Gastrocnemius medialis (tissue), 4 donors: ENCODE measurements at regions not wholly inside any gene's neighbourhood (a gene's known extent, or its start where the extent isn't known, plus 50 kb on each side); places are given as distances from the start of the nearest gene placed in this dataset.

Experiments
- ATAC-seq, 2 donors: fragments of 150-250 bp; one replicate each; pipeline ENCODE4 v1.9.1; 2016
- DNase-seq, 2 donors: peaks; one replicate each; pipeline ENCODE4 v3.0.0-alpha.2; 2019
- H3K27ac ChIP-seq, 4 donors: fragments of 200-600 bp; sonication (generic); 1 replicate in 1 of 4; 2 replicates in 3 of 4; pipeline ENCODE4 v1.5.1; 2016 to 2018; ENCODE audit warnings: mild to moderate bottlenecking in 2 of 4, moderate library complexity in 1 of 4
- H3K27me3 ChIP-seq, 3 donors: fragments of 200-600 bp; sonication (generic) in 2 of 3; 1 replicate in 1 of 3; 2 replicates in 2 of 3; pipeline versions ENCODE4 v1.5.1 to v1.6.0; 2016 to 2019; ENCODE audit warnings: mild to moderate bottlenecking in 1 of 3, moderate library complexity in 1 of 3
- H3K36me3 ChIP-seq, 2 donors: fragments of 200-600 bp; sonication (generic) in 1 of 2; one replicate each; pipeline ENCODE4 v1.5.1; 2017 to 2018
- H3K4me1 ChIP-seq, 2 donors: fragments of 200-600 bp; sonication (generic) in 1 of 2; one replicate each; pipeline ENCODE4 v1.5.1; 2016 to 2017; ENCODE audit warnings: mild to moderate bottlenecking in 2 of 2
- H3K4me3 ChIP-seq, 4 donors: fragments of 200-600 bp; sonication (generic) in 3 of 4; 1 replicate in 1 of 4; 2 replicates in 3 of 4; pipeline ENCODE4 v1.5.1; 2016 to 2019; ENCODE audit warnings: mild to moderate bottlenecking in 2 of 4
- H3K9me3 ChIP-seq, 3 donors: fragments of 200-600 bp; sonication (generic) in 2 of 3; 1 replicate in 1 of 3; 2 replicates in 2 of 3; pipeline ENCODE4 v1.5.1; 2016 to 2019
- POLR2A ChIP-seq, 2 donors: fragments of 450-650 bp; IDR thresholded peaks; one replicate each; pipeline ENCODE4 v1.6.1; 2017; ENCODE audit warnings: antibody characterized with exemption in 2 of 2, mild to moderate bottlenecking in 2 of 2, moderate library complexity in 2 of 2
- in situ Hi-C, 4 donors: fragments of 200-750 bp; cut with MboI; loops; one replicate each; pipeline versions ENCODE4 v1.15.0 to v1.8.0; 2017; ENCODE audit warnings: low sequenced_read_pairs in 4 of 4
- intact Hi-C: fragments of 100-400 bp; cut with DNase I; formaldehyde crosslinking; loops from one replicate; pipeline ENCODE4 v1.15.1; 2023; ENCODE audit warnings: low total_unique reads
- TF ChIP-seq, protein P1 (sequence below), 5 experiments: fragments of 450-650 bp in 3 of 5; fragments of 200-600 bp in 2 of 5; sonication (generic) in 2 of 5; IDR thresholded peaks in 4 of 5; conservative IDR thresholded peaks in 1 of 5; 1 replicate in 4 of 5; 2 replicates in 1 of 5; pipeline ENCODE4 v1.5.1; 2016 to 2019; ENCODE audit warnings: antibody characterized with exemption in 5 of 5, mild to moderate bottlenecking in 3 of 5, moderate library complexity in 3 of 5

DNA sequence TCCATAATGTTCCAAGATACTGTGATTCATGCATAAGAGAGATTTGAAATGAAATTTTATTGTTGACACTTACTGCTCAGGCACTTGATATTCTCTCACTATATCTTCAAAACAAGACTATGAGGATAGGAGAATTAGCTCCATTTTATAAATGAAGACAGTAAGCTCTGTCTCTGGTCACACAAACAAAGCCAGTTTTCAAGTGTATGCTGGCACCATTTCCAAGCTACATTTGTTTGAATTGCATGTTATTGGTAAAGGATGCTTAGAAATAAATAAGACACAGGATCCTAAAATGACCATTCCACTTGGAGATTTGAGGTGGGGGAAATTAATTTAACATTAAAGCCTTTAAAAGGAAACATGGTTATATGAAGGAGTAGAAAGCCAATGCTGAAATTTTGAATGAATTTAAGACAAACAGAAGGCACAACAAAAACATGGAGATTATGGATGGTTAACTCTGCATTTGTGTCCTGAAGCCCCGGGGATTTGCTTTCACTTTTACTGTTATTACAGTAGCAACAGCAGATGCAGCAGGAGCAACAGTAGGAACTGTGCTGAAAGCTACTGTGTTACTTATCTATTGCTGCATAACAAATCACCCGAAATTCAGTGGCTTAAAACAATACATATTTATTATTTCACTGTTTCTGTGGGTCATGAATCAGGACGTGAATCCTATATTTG is 79.7 kb upstream of the ASTN2 start:
- Histone ChIP-seq H3K9me3 (no peaks in the 10 kb centered on the region), H3K4me3 (no peak overlapping the region), H3K4me1 (no peaks in the 10 kb centered on the region), H3K27me3 (no peaks in the 10 kb centered on the region), H3K36me3 (no peaks in the 10 kb centered on the region), H3K27ac (no peak overlapping the region)
- in situ Hi-C loops: no loop called here
- no peak for DNase-seq
- intact Hi-C loops: no loop called here
- TF ChIP-seq, protein P1, sequence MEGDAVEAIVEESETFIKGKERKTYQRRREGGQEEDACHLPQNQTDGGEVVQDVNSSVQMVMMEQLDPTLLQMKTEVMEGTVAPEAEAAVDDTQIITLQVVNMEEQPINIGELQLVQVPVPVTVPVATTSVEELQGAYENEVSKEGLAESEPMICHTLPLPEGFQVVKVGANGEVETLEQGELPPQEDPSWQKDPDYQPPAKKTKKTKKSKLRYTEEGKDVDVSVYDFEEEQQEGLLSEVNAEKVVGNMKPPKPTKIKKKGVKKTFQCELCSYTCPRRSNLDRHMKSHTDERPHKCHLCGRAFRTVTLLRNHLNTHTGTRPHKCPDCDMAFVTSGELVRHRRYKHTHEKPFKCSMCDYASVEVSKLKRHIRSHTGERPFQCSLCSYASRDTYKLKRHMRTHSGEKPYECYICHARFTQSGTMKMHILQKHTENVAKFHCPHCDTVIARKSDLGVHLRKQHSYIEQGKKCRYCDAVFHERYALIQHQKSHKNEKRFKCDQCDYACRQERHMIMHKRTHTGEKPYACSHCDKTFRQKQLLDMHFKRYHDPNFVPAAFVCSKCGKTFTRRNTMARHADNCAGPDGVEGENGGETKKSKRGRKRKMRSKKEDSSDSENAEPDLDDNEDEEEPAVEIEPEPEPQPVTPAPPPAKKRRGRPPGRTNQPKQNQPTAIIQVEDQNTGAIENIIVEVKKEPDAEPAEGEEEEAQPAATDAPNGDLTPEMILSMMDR (IDR thresholded peaks at IDR 0.05 in 4 of 5, conservative IDR thresholded peaks at IDR 0.05 in 1 of 5): no peak
- TF ChIP-seq POLR2A (IDR thresholded peaks at IDR 0.05): no peak
- ATAC-seq: no peak

DNA sequence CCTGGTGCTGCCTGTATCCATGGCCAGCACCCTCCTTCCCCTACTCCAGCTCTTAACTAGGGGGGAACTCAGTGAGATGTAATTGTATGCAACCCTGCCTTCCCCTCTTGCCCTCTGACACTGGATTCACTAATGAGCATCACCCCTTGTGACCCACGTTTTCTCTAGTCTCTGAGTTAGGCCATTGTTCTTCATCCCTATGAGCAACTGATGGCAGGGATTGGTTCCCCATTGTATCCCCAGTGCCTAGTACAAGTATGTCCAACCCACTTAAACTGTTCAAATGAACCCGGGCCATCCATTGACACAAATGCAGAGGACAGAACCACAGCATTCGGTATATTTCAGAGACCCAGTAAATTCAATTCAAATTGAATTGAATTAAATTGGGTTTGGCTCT is 77.6 kb upstream of the ASTN2 start:
- Histone ChIP-seq H3K36me3 (no peaks in the 10 kb centered on the region), H3K4me3 (no peak overlapping the region), H3K27ac (no peak overlapping the region), H3K27me3 (no peaks in the 10 kb centered on the region), H3K9me3 (no peaks in the 10 kb centered on the region), H3K4me1 (no peaks in the 10 kb centered on the region)
- in situ Hi-C loops: no loop called here
- ATAC-seq: no peak
- TF ChIP-seq, protein P1 (IDR thresholded peaks at IDR 0.05 in 4 of 5, conservative IDR thresholded peaks at IDR 0.05 in 1 of 5): no peak
- no peak for TF ChIP-seq POLR2A (IDR thresholded peaks at IDR 0.05)
- DNase-seq: no peak
- intact Hi-C loops: no loop called here

DNA sequence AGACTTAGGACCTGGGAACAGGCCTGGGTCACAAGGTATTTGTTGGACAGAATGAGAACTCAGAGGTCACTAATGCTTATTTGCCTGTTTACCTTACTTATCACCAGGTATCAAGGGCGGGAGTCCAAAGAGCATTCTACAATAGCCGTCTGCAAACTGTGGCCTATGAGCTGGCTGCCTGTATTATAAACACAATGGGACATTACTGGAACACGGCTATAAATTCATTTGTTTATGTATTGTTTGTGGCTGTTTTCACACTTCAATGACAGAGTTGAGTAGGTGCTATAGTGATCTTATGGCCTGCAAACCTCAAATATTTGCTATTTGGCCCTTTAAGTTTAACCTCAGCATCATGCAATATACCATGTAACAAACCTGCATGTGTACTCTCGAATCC is 76.6 kb upstream of the ASTN2 start:
- Histone ChIP-seq H3K4me3 (no peak overlapping the region), H3K27me3 (no peaks in the 10 kb centered on the region), H3K4me1 (no peaks in the 10 kb centered on the region), H3K9me3 (no peaks in the 10 kb centered on the region), H3K27ac (no peak overlapping the region), H3K36me3 (no peaks in the 10 kb centered on the region)
- TF ChIP-seq POLR2A (IDR thresholded peaks at IDR 0.05): no peak
- no peak for DNase-seq
- intact Hi-C loops (no loop called here), in situ Hi-C loops (no loop called here)
- ATAC-seq: no peak

DNA sequence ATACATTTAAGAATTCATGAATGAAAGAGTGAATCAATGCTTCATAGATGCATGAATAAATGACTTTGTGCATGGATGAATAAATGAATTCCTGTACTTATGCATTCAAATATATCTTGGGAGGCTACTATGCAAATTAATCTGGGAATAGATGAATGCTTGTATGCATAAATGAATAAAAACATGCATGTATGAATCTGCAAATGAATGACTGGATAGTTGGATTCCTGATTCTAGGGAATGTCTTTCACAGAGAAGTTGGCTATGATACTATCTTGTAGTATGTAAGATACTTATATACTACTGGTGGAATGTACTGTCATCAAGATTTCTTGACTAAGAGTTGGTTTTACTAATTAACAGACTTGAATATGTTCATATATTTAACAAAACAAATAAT is 75.3 kb upstream of the ASTN2 start:
- intact Hi-C loops: no loop called here
- H3K9me3 ChIP-seq: no peaks in the 10 kb centered on the region

DNA sequence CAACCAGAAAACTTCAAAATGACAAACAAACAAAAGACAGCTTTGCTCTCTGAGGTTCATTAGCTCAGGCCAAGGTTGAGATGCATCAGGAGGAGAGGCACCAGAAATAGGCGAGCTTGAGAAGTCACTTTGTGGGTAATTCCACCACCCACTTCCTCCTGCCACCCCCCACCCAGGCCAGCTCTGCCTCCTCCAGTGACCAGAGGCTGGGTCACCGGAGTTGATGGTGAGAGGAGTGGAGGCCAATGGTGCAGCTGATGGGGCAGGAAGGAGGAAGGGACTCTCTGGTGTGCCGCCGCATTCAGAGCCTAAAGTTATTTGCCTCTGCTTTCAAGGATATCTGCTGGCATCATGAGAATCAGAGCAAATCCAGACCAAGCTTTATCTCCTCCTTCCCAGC is 73.8 kb upstream of the ASTN2 start:
- ATAC-seq (no peak), DNase-seq (no peak)
- Histone ChIP-seq H3K27ac (no peak overlapping the region), H3K36me3 (no peaks in the 10 kb centered on the region), H3K4me3 (no peak overlapping the region), H3K9me3 (no peaks in the 10 kb centered on the region), H3K4me1 (no peaks in the 10 kb centered on the region), H3K27me3 (no peaks in the 10 kb centered on the region)
- in situ Hi-C loops: no loop called here
- intact Hi-C loops: no loop called here
- TF ChIP-seq, protein P1 (IDR thresholded peaks at IDR 0.05 in 4 of 5, conservative IDR thresholded peaks at IDR 0.05 in 1 of 5): no peak
- TF ChIP-seq POLR2A (IDR thresholded peaks at IDR 0.05): no peak

More for the DNA sequence above, 75.3 kb upstream of the ASTN2 start:
- no peaks in the 10 kb centered on the region for H3K4me1 ChIP-seq
- no peak overlapping the region for H3K27ac ChIP-seq
- H3K27me3 ChIP-seq: no peaks in the 10 kb centered on the region
- no peak overlapping the region for H3K4me3 ChIP-seq
- in situ Hi-C loops: no loop called here
- DNase-seq (no peak), ATAC-seq (no peak)
- TF ChIP-seq, protein P1 (IDR thresholded peaks at IDR 0.05 in 4 of 5, conservative IDR thresholded peaks at IDR 0.05 in 1 of 5): no peak
- TF ChIP-seq POLR2A (IDR thresholded peaks at IDR 0.05): no peak
- H3K36me3 ChIP-seq: no peaks in the 10 kb centered on the region
